Inflammatory macrophage treated with lipopolysaccharide for 4 hours (primary cell): ENCODE measurements at regions not wholly inside any gene's neighbourhood (a gene's known extent, or its start where the extent isn't known, plus 50 kb on each side); places are given as distances from the start of the nearest gene placed in this dataset.
"Not testable (repeated sequence)": the region's sequence is repeated elsewhere in the genome, so short reads cannot be mapped to it uniquely, and the experiment has no call there.

Experiments
- DNase-seq: peaks from one replicate; pipeline ENCODE4 v3.0.0-alpha.2; 2020

DNA sequence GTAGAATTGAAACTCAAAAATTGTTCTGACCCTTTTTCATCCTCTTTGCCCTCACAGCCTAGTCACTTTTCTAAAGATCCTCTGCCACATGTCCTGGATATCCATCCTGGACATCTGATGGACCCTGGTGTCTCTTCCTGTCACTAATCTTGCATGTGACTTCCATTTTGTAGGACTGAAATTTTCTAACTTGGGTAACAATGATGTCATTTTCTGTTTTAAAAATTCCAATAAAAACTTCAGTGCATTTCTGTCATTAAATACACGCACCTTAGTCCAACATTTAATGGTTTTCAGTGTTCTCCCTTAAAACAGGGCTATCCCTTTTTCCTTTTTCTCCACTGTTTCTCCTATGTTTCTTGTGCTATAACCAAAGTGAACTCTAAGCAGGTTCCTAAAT is 684.9 kb upstream of the ANKRD30A start:
- DNase-seq = no peak

GRCh38 chr10:36437367-36437766 is 688.0 kb upstream of the ANKRD30A start:
- DNase-seq = no peak

- DNase-seq = no peak
Observed at GRCh38 chr10:36428507-36428906, 696.9 kb upstream of the ANKRD30A start.

DNA sequence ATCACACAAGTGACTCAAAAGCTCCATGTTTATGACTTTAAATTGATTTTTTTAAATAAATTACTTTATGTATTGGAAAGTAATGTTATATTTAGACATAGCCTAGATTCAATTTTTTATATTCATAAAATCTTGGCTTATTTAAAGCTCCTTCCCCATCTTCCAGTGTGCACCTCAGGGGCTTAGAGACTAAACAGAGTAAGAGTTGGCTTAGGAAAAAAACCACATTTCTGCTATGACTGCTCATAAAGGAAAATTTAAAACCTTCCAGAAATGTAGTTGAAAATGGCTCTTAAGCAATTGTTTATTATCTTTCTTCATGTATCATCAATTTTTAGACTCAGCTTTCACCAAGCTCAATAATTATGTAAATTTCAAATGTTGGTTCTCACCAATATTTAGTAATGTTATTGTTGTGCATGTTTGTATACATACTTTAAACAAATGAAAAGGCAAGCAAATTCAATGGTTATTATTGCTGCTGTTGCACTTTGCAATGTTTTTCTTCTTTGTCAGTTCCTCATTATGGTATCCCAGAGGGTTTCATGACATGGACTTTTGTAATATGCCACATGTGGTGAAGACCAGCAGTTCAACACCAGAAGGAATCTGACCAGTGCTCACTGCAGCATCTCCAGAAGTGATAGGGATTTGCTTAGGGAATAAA is 700.1 kb upstream of the ANKRD30A start:
- no peak for DNase-seq

DNA sequence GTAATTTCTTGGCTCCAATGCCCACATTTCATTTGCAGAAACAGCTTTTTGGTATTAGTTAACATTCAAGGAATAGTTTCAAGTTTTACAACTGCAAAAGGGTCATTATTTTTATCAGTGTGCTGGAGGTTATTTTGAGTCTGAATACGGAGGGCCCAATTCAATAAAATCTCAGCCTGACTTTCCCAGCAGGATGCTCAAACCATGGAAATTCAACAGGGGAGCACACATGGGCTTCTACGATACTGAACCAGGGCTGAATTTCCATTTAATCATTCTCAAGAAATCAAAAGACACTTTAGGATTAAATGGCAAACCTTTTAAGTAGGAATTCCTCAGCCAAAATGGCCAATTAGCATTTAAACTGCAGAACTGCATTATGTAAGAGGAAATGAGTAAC is 700.9 kb upstream of the ANKRD30A start:
- DNase-seq = no peak

- DNase-seq = no peak
Observed at GRCh38 chr10:36423821-36424248, 701.6 kb upstream of the ANKRD30A start.

- no peak for DNase-seq
Observed at GRCh38 chr10:36421992-36422391, 703.4 kb upstream of the ANKRD30A start.

- no peak for DNase-seq
Observed at GRCh38 chr10:36416513-36416912, 708.9 kb upstream of the ANKRD30A start.

DNA sequence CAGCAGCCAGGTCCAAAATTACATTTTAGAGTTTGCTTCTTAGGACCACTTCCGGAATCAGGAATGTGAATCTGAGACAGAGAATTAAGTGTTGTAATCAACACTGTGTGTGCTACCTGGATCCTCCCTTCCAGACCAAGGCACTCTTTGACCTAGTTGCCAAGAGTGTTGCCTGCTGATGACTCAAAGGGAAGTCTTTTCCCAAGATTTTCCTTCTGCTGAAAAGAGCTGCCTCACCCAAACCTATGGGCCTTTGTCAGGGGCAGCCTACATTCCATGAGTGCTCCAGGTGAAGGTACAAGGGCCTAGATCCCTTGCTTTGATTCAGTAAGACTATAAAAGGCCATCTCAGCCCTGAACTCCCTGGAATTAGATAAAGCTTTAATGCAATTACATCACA is 712.5 kb upstream of the ANKRD30A start:
- DNase-seq = no peak

DNA sequence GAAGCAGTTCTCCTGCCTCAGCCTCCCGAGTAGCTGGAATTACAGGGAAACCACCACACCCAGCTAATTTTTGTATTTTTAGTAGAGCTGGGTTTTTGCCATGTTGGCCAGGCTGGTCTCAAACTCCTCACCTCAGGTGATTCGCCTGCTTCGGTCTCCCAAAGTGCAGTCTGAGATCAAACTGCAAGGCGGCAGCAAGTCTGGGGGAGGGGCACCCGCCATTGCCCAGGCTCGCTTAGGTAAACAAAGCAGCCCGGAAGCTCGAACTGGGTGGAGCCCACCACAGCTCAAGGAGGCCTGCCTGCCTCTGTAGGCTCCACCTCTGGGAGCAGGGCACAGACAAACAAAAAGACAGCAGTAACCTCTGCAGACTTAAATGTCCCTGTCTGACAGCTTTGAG is 725.2 kb upstream of the ANKRD30A start:
- DNase-seq = not testable (repeated sequence)

DNA sequence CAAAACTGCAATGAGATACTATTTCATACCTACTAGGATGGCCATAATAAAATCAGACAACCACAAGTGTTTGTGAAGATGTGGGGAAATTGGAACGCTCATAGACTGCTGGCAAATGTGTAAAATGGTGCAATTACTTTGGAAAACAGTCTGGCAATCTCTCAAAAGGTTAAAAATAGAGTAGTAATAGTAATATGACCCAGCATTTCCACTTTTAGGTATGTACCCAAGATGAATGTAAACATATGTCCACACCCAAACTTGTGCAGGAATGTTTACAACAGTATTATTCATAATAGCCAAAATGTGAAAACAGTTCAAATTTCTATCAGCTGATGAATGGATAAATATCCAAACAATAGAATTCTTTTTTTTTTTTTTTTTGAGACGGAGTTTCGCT is 731.6 kb upstream of the ANKRD30A start:
- no peak for DNase-seq

GRCh38 chr10:36391405-36391804 is 734.0 kb upstream of the ANKRD30A start:
- no peak for DNase-seq

- no peak for DNase-seq
Observed at GRCh38 chr10:36390221-36390620, 735.2 kb upstream of the ANKRD30A start.

DNA sequence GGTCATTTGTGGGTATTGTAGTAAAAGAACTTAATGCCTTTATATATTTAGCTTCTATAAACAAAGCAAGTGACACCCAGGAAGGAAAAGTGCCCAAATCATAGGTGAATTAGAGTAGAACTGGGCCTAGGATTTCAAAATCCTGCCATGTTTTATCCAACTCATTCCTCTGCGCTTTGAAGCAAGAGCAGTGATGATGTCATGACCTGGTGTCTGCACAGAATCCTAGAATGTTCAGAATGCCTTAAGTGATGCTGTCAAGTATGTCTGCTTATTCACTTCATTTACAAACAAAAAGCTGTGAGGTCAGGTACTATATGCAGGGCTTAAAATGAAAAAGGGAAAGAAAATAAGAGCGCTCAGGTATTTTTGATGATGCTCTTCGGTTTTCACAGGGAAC is 737.2 kb upstream of the ANKRD30A start:
- DNase-seq = no peak

DNA sequence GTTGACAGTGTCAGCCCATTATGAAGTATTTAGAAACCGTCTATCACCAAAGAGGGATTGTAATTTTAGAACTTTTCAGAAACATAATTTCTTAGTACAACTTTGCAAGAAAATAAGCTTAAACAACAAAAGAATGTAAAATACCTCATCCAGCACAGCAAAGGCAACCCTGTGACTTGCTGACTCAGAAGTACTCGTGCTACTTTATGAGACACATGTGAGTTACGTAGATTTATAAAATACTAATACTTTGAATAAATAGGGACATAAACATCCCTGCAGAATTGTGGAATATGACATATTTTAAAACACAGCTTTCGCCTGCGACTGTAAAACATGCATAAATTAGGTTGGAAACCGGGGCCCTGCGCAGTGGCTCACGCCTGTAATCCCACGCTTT is 739.7 kb upstream of the ANKRD30A start:
- DNase-seq = no peak

- DNase-seq = no peak
Observed at GRCh38 chr10:36383349-36383748, 741.3 kb upstream of the FZD8 start.

GRCh38 chr10:36381748-36382147 is 739.7 kb upstream of the FZD8 start:
- no peak for DNase-seq

DNA sequence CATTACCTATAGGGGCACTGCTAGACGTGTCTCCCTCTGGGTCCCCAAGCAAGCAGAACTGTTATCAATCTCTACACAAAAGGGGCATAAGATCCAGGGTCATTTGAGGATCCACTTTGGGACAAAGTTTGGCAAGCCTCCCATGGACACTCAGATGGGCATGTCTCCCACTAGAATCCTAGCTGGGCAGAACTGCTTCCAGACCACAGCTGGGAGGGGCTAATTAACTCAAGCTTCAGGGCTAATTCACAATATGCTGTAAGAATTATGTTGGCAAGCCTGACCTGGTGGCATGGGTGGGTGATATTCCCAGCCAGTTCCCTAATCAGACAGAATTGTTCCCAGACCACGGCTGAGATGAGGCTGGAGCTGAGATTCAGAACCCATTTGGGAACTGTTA is 738.4 kb upstream of the FZD8 start:
- DNase-seq = no peak

DNA sequence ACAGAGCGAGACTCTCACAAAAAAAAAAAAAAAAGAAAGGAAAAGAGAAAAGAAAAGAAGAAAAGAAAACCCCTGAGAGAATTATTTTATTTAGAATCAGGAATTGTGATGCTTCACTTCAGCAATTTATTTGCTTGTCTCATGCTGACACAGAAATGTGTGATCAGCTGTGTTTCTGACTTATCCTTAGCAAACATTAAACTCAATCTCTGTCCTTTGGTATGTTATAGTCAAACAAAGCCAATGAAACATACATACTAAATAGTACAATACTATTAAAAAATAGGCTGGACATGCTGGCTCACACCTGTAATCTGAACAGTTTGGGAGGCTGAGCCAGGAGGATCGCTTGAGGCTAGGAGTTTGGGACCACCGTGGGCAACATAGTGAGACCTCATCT is 733.0 kb upstream of the FZD8 start:
- DNase-seq = no peak

- DNase-seq = no peak
Observed at GRCh38 chr10:36373424-36374096, 731.5 kb upstream of the FZD8 start.

GRCh38 chr10:36367362-36367761 is 725.3 kb upstream of the FZD8 start:
- no peak for DNase-seq

GRCh38 chr10:36366843-36367242 is 724.7 kb upstream of the FZD8 start:
- no peak for DNase-seq

DNA sequence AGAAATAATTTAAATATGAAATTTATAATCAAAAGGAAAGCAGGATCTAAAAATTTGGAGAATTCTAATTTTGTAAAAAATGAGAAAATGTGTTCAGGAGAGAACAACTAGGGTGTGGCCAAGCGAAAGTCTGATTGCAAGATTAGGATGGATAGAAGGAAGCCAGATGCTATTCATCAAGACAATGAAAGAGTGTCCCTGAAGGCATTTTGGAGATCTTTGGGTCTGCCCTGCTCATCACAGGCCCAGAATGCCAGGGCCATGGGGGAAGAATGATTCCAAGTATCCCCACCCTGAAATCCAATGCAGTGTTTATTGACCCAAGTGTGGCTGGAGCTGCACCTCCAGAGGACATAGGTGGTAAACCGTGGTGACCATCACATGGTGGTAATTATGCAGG is 724.0 kb upstream of the FZD8 start:
- DNase-seq = no peak

DNA sequence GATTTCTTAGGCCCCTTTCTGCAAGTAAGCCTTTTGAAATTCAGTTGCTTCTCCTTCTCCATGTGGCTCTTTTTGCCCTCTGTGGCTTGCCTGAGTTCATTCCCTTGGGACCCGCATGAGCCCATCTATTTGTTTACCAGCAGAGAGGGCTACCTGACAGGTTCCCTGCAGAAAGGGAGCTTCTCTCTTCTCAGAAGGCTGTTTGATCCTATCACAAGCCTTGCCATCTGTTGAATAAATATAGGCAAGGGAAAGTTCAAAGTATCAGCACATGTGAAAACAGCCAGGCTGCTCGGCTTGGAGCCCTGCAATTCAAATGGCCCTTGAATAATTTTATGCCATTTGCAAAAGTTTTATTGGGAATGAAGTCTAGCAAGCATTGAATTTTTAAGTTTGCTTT is 720.2 kb upstream of the FZD8 start:
- DNase-seq = no peak

- DNase-seq = no peak
Observed at GRCh38 chr10:36358736-36359135, 716.6 kb upstream of the FZD8 start.
